Stimulated activated CD4-positive, alpha-beta T cell treated with anti-CD3 and anti-CD28 coated beads, Interleukin-12 subunit alpha, Interleukin-12 subunit beta, amount 100 ng/mL, for 24 hours (primary cell): ENCODE measurements at regions not wholly inside any gene's neighbourhood (a gene's known extent, or its start where the extent isn't known, plus 50 kb on each side); places are given as distances from the start of the nearest gene placed in this dataset.
"Not testable (repeated sequence)": the region's sequence is repeated elsewhere in the genome, so short reads cannot be mapped to it uniquely, and the experiment has no call there.

ENCODE experiments used
- DNase-seq, 2 experiments: peaks; one replicate each; pipeline ENCODE4 v3.0.0-alpha.2; 2020; ENCODE audit warnings: low read depth in 2 of 2

- DNase-seq: no peak
Measured at GRCh38 chr4:138113819-138114400, 128.2 kb downstream of the SLC7A11 start.

GRCh38 chr4:138112890-138113289, 129.3 kb downstream of the SLC7A11 start:
- not testable (repeated sequence) for DNase-seq

GRCh38 chr4:138112389-138112788, 129.8 kb downstream of the SLC7A11 start:
- DNase-seq: no peak

- no peak for DNase-seq
Measured at GRCh38 chr4:138111462-138112000, 130.6 kb downstream of the SLC7A11 start.

- DNase-seq: no peak
Measured at GRCh38 chr4:138110815-138111214, 131.3 kb downstream of the SLC7A11 start.

GRCh38 chr4:138107023-138107422, 135.1 kb downstream of the SLC7A11 start:
- no peak for DNase-seq

GRCh38 chr4:138105331-138105730, 136.8 kb downstream of the SLC7A11 start:
- no peak for DNase-seq

GRCh38 chr4:138104284-138104680, 137.9 kb downstream of the SLC7A11 start:
- DNase-seq: no peak

- no peak for DNase-seq
Measured at GRCh38 chr4:138103597-138104283, 138.4 kb downstream of the SLC7A11 start.

GRCh38 chr4:138099385-138099784, 142.8 kb downstream of the SLC7A11 start:
- DNase-seq: no peak

- DNase-seq: no peak
Measured at GRCh38 chr4:138097912-138098600, 144.1 kb downstream of the SLC7A11 start.

GRCh38 chr4:138096384-138097062, 145.6 kb downstream of the SLC7A11 start:
- no peak for DNase-seq

GRCh38 chr4:138095378-138095777, 146.8 kb downstream of the SLC7A11 start:
- DNase-seq: no peak

- no peak for DNase-seq
Measured at GRCh38 chr4:138092060-138092459, 150.1 kb downstream of the SLC7A11 start.

GRCh38 chr4:138090918-138091676, 151.1 kb downstream of the SLC7A11 start:
- DNase-seq: no peak

GRCh38 chr4:138090150-138090917, 151.8 kb downstream of the SLC7A11 start:
- peak in 1 of 2 experiments; percentile 5 for DNase-seq

- DNase-seq: no peak
Measured at GRCh38 chr4:138088449-138089208, 153.5 kb downstream of the SLC7A11 start.

GRCh38 chr4:138087066-138087719, 155.0 kb downstream of the SLC7A11 start:
- DNase-seq: no peak

- DNase-seq: no peak
Measured at GRCh38 chr4:138086611-138087041, 155.5 kb downstream of the SLC7A11 start.
